Amniotic epithelial cell (primary cell): ENCODE measurements at regions not wholly inside any gene's neighbourhood (a gene's known extent, or its start where the extent isn't known, plus 50 kb on each side); places are given as distances from the start of the nearest gene placed in this dataset.
"Not testable (repeated sequence)": the region's sequence is repeated elsewhere in the genome, so short reads cannot be mapped to it uniquely, and the experiment has no call there.

Source experiments
- DNase-seq: peaks from one replicate; pipeline ENCODE4 v3.0.0-alpha.2; 2010; ENCODE audit warnings: low read depth

GRCh38 chr5:163280897-163281296 lies 156.5 kb upstream of the CCNG1 start:
- DNase-seq = not testable (repeated sequence)

- no peak for DNase-seq
Measured at GRCh38 chr5:163281512-163281911, 155.9 kb upstream of the CCNG1 start.

GRCh38 chr5:163293836-163294235 lies 143.6 kb upstream of the CCNG1 start:
- DNase-seq = no peak

DNA sequence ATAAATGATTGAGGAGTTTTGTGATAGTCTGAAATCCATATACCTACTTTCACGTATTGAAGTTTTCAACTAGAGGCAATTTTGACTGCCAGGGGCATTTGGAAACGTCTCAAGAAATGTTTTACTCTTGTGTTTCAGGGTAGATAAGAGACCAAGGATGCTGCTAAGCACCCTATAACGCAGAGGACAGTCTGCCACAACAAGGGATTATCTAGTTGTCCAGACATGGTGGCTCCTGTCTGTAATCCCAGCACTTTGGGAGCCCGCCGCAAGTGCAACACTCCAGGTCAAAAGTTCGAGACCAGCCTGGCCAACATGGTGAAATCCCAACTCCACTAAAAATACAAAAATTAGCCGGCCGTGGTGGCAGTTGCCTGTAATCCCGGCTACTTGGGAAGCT lies 133.7 kb upstream of the CCNG1 start:
- no peak for DNase-seq

- DNase-seq = no peak
Measured at GRCh38 chr5:163305655-163306054, 131.7 kb upstream of the CCNG1 start.

DNA sequence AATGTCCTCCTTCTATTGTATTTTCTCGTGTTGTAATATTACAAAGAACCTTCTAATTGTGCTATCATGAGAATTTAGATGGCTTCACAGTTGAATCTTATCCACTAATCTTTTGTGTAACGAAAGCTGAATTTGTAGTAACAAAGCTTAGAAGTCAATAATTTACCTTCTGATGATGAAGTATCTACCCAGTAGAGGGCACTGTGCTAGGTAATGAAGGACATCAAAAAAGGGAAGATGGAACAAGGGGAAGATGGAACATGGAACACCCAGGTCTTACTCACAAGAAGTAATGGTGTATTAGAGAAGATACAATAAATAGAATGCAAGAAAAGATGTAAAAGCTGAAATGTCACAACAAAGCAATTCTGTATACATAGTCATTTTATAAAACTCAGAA lies 131.0 kb upstream of the CCNG1 start:
- no peak for DNase-seq

GRCh38 chr5:163309914-163310313 lies 127.5 kb upstream of the CCNG1 start:
- no peak for DNase-seq

DNA sequence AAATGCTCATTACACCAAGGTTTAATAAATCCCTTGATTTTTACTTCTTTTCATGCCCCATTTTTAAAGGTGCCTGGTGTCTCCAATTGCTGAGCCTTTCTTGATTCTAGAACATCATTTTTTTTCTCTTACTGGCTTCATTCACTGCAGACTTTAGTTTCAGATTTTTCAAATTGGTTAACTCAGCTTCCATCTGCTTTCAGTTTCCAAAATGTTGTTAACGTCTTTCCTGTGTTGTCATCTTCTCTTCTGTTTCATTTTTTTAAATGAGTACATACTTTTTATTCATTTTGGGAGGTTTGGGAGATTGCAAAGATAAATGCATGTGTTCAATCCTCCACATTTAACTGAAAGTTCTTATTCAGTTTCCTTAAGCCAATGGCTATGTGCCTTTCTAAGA lies 126.4 kb upstream of the CCNG1 start:
- no peak for DNase-seq

GRCh38 chr5:163312598-163312997 lies 124.8 kb upstream of the CCNG1 start:
- DNase-seq = no peak

- DNase-seq = not testable (repeated sequence)
Measured at GRCh38 chr5:163313049-163313448, 124.3 kb upstream of the CCNG1 start.

DNA sequence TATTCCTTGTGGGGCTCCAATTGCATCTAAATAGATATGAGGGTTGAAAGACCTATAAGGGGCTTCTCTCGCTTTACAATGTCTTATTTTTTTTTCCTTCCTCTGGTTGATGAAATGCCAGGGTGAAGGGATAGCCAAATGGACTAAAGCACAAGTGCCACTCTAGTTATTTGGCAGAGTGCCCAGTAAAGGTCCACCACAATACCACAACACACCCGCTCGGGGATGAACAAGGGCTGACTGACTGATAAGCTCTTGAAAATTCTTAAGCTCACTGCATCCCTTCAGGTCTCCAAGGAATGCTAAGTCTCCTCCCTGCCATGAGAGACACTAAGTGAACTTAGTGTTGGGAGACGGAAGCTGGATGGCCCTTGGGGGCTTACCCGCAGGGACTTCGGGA lies 121.0 kb upstream of the CCNG1 start:
- DNase-seq = not testable (repeated sequence)

DNA sequence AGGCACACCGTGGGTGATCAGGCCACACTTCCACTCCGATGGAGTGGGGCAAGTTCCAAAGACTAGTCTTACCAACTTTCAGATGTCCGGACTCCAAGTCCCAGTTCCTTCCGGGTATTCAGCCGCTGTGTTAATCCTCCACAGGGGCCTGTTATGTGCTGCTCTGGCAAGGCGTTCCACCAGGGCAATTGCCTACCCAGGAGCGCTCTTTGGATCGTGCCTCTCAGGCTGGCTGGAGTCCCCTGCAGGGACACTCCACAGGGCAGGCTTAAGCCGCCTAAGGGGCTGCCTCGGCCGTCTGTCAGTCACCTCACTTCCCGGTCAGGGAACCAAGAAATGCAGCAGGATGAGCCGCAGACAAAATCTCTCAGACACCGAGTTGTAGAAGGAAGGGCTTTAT lies 118.7 kb upstream of the CCNG1 start:
- DNase-seq = no peak

DNA sequence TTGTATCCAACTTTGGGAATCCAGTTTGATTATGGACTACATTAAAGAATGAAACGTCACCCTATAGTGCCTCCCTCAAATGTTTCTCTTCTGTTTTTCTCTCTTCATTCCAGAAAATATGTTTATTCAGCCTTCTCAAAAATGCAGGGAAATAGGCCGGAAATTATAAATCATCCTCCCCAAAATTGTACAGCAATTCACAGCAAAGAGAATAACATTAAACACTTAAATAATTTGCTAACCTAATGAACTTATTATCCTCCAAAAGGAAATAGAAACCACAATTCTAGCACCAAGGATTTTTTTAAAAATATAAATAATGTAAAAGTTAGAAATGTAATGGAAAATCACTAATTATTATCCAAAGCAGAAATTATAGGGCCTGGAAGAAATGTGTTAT lies 115.9 kb upstream of the CCNG1 start:
- no peak for DNase-seq

DNA sequence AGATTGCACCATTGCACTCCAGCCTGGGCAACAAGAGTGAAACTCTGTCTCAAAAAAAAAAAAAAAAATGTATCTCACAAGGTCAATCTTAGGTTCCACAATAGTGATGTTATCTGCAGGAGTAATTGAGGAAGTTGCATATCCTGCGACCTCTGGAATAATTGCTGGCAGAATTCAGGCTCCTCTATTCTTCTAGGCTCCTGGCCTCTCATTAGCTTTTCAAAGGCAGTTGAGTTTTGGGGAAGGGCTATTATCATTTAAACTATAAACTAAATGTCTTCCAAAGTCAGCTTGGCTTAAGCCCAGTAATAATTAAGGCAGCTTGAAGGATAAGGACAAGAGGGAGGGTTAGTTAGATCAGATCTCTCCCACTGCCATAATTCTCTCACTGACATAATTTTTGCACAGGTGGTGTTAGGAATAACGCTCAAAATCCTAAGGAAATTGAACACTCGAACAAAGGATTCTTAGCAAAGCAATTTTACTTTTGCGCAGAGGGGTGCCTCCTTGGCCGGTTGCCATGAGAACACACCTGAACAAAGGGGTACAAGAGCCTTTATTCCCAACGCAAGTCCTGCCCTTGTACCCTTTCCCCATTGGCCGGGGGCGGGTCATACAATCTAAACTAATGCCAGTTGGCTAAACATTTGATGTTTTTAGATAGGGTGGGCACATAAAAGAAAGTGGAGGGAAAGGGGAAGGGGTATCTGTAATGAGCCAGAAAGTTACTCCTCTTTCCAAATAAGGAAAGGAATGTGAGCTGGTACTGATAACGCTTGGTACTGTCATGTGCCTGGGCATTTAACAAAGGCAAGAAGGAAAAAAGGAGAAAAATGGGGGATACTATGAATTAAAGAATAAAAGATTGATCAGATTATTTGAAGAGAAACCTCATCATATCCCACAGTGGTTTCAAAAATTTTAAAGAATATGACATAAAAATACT lies 106.4 kb upstream of the CCNG1 start:
- no peak for DNase-seq

DNA sequence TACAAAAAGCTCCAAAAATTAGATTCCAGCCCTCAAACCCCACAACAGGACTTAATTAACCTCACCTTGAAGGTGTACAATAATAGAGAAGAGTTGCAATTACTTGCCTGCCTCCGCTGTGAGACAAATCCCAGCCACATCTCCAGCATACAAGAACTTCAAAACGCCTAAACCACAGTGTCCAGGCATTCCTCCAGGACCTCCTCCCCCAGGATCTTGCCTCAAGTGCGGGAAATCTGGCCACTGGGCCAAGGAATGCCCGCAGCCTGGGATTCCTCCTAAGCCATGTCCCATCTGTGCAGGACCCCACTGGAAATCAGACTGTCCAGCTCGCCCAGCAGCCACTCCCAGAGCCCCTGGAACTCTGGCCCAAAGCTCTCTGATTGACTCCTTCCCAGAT lies 101.3 kb upstream of the CCNG1 start:
- DNase-seq = not testable (repeated sequence)

- no peak for DNase-seq
Measured at GRCh38 chr5:163339148-163339547, 98.2 kb upstream of the CCNG1 start.

DNA sequence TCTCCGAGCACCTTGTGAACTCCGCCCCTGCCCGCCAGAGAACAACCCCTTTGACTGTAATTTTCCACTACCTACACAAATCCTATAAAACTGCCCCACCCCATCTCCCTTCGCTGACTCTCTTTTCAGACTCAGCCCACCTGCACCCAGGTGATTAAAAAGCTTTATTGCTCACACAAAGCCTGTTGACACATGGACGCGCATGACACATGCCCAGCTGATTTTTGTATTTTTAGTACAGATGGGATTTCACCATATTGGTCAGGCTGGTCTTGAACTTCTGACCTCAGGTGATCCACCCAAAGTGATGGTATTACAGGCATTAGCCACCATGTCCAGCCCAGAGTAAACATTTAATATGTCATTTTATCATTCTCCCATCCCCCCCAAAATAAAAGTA lies 97.0 kb upstream of the CCNG1 start:
- DNase-seq = not testable (repeated sequence)

DNA sequence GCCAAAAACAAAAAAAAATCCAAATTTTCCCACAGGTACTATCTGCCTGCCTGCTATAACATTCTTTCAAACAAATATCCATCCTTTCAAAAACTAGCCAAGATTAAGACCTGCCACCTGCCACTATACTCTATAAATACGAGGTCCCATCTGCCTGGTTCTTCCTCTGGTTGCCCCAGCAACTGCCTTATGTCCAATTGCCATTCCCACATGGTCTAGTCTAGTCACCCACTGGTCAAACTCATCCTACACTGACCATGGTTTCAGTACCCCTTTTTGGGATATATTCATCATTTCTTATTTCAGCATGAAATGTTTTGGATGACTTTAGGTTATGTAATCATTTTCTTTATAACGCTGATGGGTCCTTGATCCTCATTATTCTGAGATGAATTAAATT lies 95.1 kb upstream of the CCNG1 start:
- no peak for DNase-seq

GRCh38 chr5:163345216-163345615 lies 92.2 kb upstream of the CCNG1 start:
- no peak for DNase-seq

- DNase-seq = peak; percentile 49
Measured at GRCh38 chr5:163347671-163348070, 89.7 kb upstream of the CCNG1 start.

GRCh38 chr5:163350083-163350482 lies 87.3 kb upstream of the CCNG1 start:
- peak; percentile 28 for DNase-seq

DNA sequence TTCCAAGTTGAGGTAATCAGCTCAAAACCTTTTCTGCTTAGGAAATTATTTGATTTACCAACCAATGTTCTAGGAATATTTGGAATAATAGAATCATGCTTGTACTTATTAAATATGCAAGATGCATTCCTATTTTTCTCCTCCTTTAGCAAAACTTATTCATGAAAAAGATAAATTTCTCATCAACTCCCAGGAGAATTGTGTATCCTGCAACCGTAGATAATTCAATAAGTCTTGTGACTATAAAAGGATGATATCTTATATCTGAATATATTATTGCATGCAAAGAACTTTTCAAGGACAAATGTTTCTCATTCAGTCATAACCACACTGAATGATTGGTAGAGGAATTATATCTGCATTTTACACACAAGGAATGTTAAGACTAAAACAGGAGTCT lies 84.9 kb upstream of the CCNG1 start:
- DNase-seq = no peak

GRCh38 chr5:163355811-163356210 lies 81.6 kb upstream of the CCNG1 start:
- not testable (repeated sequence) for DNase-seq

- DNase-seq = no peak
Measured at GRCh38 chr5:163357636-163358035, 79.8 kb upstream of the CCNG1 start.
